Erythroblast (primary cell): ENCODE measurements at regions not wholly inside any gene's neighbourhood (a gene's known extent, or its start where the extent isn't known, plus 50 kb on each side); places are given as distances from the start of the nearest gene placed in this dataset.

ENCODE experiments used
- DNase-seq, 2 experiments: peaks; one replicate each; lab custom pipeline; 2025; lab: John Stamatoyannopoulos, UW
- GATA1 ChIP-seq: IDR thresholded peaks from 2 replicates; pipeline ENCODE4 v1.6.1; 2011; ENCODE audit warnings: low read depth, mild to moderate bottlenecking, control low read depth, low read length, moderate library complexity
- POLR2A ChIP-seq: IDR thresholded peaks from 2 replicates; pipeline ENCODE4 v1.6.1; 2011; ENCODE audit warnings: mild to moderate bottlenecking, low read length

DNA sequence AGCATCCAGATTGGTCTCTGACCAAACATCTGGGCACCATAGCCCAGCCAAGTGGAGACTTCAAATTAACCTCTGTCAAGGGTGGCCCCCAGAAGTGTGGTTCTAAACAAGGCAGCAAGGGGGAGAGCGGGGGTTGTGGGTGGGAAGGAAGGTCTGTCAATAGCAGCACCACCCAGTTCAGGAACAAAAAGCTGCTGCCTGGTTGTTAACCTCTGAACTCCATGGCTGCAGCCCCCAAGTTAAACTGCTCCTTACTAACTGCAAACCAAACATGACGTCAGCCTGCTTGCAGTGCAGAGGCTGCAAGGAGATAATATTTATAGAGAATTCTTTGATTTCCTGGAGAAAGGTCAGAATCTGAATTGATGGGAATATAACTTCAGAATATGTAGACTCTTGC, 76.5 kb downstream of the ARL4C start:
- TF ChIP-seq GATA1 (no peak), POLR2A (no peak)
- DNase-seq: no peak

GRCh38 chr2:234419726-234420125, 77.2 kb downstream of the ARL4C start:
- DNase-seq: no peak
- TF ChIP-seq POLR2A (no peak), GATA1 (no peak)

GRCh38 chr2:234415706-234416105, 81.2 kb downstream of the ARL4C start:
- no peak for DNase-seq
- no peak for TF ChIP-seq GATA1
- TF ChIP-seq POLR2A: no peak

- no peak for DNase-seq
- TF ChIP-seq GATA1 (no peak), POLR2A (no peak)
Measured at GRCh38 chr2:234414596-234414995, 82.3 kb downstream of the ARL4C start.

DNA sequence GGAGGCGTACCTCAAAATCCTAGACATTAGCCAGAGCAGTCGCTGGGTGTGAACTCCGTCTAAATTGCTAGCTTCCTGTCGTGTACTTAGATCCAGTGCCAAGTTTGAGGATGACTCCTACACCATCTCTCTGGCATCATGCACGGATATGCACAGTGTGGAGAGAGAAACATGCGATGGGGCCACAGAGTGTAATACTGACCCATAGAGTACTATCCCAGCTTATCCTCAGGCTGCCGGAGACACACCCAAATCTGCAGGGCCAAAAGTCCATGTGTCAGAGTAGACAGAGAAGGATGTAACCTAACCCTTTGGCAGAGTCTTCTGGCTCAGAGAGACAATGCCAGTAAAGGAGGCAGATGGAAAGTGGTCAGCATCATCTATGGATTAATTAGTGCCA, 84.2 kb downstream of the ARL4C start:
- DNase-seq: no peak
- TF ChIP-seq GATA1: no peak

DNA sequence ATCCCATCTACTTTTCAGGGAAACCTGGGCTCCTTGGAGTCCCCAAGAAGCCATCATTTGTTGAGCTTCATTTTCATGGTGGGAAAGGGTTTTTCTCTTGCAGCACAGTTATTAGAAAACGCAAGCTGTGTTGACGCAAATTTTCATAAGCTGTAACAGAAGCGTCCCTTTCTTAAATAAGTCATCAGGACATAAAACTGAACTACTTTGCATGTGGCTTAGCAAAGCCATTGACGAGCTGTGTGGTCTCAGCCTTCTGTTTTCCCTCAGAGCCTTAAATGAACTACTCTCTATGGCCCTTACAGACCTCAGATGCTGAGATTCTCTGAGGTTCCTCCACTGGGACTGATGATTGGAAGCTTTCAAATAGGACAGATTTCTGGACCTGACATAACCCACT, 85.1 kb downstream of the ARL4C start:
- TF ChIP-seq POLR2A (no peak), GATA1 (no peak)
- DNase-seq: no peak

- TF ChIP-seq POLR2A: no peak
- TF ChIP-seq GATA1: no peak
- DNase-seq: no peak
Measured at GRCh38 chr2:234410526-234410925, 86.4 kb downstream of the ARL4C start.

- DNase-seq: no peak
- TF ChIP-seq GATA1 (no peak), POLR2A (no peak)
Measured at GRCh38 chr2:234409590-234409989, 87.3 kb downstream of the ARL4C start.

- TF ChIP-seq POLR2A (no peak), GATA1 (no peak)
- no peak for DNase-seq
Measured at GRCh38 chr2:234406085-234406484, 90.8 kb downstream of the ARL4C start.

DNA sequence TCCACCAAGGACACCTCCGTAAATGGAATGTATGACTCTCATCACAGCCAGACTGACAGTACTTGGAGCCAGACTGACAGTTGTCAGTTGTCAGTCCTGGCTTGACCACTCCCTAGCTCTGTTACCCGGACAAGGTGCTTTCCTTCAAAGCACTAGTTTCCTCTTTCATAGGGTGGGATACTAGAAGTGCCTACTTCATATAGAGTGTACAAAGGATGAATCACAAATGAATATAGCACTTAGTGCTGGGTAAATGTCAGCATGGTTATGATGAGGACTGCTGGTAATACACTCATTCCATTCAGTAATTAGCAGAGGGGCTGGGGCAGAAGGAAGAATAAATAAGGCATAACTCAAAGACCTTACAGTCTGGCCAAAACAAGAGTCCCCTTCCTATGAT, 91.4 kb downstream of the ARL4C start:
- DNase-seq: no peak
- no peak for TF ChIP-seq POLR2A
- TF ChIP-seq GATA1: no peak

DNA sequence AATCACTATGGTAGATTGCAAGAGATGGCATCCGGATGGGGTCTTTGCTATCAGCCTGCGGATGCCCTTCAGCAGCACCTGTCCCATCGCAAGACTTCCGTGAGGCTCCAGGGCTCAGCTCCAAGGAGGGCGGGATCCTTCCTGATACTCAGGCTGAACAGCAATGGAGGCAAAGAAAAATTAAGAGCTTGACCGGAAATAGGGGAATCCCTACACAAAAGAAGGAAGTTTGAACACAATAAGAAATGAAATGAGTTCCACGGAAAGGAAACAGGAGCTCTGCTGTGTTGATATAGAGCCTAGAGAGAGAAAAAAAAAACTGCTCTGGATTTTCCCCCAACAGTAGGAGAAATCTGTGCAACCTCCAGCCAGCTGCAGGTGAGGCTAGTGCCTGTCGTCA, 91.9 kb downstream of the ARL4C start:
- no peak for DNase-seq
- no peak for TF ChIP-seq GATA1
- no peak for TF ChIP-seq POLR2A

- no peak for DNase-seq
- no peak for TF ChIP-seq POLR2A
- no peak for TF ChIP-seq GATA1
Measured at GRCh38 chr2:234403751-234404150, 93.1 kb downstream of the ARL4C start.

DNA sequence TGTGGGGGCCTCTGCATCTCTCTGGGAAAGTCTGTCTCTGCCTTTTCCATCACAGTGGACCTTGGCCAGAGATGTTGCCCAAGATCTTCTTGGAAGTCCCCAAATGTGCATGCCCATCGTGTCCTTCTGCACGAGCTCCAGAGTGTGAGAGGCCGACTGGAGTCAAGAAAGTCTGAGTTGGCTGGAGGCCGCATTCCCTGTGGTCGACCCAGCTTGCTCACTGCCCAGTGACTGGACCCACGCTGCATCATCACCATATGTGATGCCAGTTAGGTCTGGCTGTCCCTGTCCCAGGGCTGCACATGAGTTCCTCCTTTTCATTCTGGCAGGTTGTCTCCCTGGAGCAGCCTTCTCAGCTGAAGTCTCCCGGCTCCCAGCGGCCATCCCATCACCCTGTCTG, 93.8 kb downstream of the ARL4C start:
- TF ChIP-seq POLR2A: no peak
- TF ChIP-seq GATA1: no peak
- no peak for DNase-seq

DNA sequence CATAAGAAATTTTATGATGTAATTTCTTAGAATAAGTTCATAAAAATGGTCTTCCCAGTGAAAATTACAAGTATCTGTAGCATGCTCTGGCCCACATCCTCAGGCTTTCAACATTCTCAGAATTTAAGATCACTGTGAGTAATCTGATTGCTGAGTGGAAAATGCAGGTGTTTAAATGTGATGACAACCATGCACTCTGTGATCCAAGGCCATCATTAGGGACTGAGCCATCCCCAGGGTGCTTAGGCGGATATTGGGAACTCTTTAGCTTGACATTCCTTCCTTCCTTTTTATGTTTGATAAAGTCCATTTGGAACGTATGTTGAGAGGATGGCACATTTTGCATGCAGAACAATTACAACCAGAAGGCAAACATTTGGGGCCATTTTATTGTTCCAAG, 95.5 kb downstream of the ARL4C start:
- TF ChIP-seq GATA1: no peak
- no peak for TF ChIP-seq POLR2A
- no peak for DNase-seq

DNA sequence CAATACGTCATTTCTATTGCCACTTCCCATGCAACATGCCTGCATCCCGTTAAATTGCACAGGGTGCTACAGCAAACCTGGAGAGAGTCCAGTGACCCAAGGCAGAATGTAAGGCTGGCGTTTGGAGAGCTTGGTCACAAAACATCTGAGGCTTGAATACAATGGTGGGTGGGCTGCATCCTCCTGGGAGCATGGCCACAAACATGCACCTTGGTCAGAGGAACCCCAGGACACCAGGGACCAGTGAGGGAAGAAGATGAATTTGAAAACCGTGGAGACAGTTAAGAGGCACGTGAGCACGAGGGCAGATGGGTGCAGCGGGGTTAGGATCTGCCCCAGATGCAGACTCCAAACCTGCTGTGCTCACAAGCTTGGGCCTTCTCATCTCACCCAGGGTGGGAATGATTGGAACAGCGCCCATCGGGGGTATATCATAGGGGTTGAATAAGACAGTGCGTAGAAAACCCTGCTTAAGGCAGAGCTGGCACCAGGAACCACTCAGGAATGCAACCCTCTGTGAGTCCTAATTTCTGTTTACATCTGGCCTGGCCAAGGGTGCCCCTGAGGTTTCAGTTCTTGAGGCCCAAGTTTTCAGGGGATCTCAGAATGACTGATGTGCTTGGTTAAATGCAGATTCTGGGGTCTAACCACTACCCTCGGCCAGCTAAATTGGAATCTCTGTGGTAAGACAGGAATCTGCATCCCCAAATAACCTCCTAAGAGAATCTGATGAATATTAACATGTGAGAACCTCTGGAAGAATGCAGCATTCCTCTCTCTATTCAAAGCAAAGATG, 97.2 kb downstream of the ARL4C start:
- no peak for DNase-seq
- TF ChIP-seq POLR2A (no peak), GATA1 (no peak)

DNA sequence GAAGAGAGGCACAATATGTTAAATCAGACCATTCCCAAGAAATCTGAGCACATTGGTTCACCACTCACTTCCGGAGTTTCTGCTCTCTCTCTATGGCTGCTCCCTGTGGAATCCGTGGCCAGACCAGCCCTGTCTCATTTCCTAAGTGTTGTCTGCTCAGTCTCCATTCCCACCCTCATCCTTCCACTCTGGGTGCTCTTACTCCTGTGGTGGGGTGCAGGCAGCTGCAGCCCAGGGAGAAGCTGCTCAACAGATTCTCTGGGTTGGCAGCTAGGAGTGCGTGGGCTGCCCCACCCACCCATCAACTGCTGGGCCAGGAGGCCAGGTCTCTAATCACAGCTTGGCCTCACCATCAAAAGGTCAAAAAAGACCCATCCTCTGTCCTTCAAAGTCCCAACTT, 98.3 kb downstream of the ARL4C start:
- TF ChIP-seq GATA1: no peak
- TF ChIP-seq POLR2A: no peak
- no peak for DNase-seq
